ENCODE measurements at regions not wholly inside any gene's neighbourhood (a gene's known extent, or its start where the extent isn't known, plus 50 kb on each side); places are given as distances from the start of the nearest gene placed in this dataset.

DNA sequence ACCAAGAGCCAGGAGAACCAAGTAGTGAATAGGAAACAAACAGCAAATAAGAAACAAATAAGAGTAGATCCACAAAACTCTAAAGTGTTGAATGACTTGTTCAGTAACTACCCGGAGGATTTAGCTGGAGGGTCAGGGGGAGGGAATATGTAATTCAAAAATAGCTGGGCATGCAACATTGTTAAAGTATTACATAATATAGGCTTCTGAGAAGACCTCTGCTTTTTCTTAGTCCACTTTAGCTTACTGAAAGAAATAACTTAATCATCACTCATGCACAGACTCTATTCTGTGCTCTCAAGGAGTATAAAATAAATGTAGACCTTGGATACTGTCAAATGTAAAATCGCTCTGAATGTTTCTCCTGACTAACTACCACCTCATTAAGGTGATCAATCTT is 183.2 kb upstream of the POU5F2 start:
- TF ChIP-seq POLR2AphosphoS5 (IDR thresholded peaks at IDR 0.05; ENCODE audit: low read depth) (no peak), EZH2phosphoT487 (IDR thresholded peaks at IDR 0.05; ENCODE audit: unreplicated experiment) (no peak)
